ENCODE measurements at regions not wholly inside any gene's neighbourhood (a gene's known extent, or its start where the extent isn't known, plus 50 kb on each side); places are given as distances from the start of the nearest gene placed in this dataset.

DNA sequence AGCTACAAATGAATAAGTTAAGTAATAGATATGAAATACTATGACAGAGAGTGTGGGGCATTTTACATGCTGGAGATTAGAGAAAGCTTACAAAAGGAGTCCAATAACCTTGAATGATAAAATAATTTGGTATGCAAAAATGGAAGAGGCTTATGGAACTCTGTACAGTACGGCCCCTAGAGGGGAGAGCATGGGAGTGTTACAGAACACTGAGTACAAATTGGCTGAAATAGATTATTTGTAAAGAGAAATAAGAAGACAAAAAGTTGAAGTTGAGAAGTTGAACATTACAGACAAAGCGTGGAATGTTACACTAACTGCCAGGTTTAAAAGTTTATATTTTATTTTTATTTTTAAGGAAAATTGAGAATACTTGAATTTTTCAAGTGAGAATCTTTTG, 192.1 kb upstream of the DOK6 start:
- TF ChIP-seq CTCF (conservative IDR thresholded peaks at IDR 0.05; ENCODE audit: low read depth in 2 of 2) (no peak; a peak in 1 of 4 replicates), EZH2 (IDR thresholded peaks at IDR 0.05; ENCODE audit: low read depth, unreplicated experiment) (no peak)
- TF ChIP-seq, protein P1, sequence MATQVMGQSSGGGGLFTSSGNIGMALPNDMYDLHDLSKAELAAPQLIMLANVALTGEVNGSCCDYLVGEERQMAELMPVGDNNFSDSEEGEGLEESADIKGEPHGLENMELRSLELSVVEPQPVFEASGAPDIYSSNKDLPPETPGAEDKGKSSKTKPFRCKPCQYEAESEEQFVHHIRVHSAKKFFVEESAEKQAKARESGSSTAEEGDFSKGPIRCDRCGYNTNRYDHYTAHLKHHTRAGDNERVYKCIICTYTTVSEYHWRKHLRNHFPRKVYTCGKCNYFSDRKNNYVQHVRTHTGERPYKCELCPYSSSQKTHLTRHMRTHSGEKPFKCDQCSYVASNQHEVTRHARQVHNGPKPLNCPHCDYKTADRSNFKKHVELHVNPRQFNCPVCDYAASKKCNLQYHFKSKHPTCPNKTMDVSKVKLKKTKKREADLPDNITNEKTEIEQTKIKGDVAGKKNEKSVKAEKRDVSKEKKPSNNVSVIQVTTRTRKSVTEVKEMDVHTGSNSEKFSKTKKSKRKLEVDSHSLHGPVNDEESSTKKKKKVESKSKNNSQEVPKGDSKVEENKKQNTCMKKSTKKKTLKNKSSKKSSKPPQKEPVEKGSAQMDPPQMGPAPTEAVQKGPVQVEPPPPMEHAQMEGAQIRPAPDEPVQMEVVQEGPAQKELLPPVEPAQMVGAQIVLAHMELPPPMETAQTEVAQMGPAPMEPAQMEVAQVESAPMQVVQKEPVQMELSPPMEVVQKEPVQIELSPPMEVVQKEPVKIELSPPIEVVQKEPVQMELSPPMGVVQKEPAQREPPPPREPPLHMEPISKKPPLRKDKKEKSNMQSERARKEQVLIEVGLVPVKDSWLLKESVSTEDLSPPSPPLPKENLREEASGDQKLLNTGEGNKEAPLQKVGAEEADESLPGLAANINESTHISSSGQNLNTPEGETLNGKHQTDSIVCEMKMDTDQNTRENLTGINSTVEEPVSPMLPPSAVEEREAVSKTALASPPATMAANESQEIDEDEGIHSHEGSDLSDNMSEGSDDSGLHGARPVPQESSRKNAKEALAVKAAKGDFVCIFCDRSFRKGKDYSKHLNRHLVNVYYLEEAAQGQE (IDR thresholded peaks at IDR 0.05; ENCODE audit: unreplicated experiment): no peak
